ENCODE measurements at regions not wholly inside any gene's neighbourhood (a gene's known extent, or its start where the extent isn't known, plus 50 kb on each side); places are given as distances from the start of the nearest gene placed in this dataset.

- WGBS, result 81% methylated on average over 3 of the region's 3 CpGs
- Histone ChIP-seq H3K27ac (ENCODE audit: low read depth in 1 of 2, low read length in 2 of 2) (no peak overlapping the region), H3K36me3 (ENCODE audit: control insufficient read depth in 4 of 4, insufficient read depth in 3 of 4, low read depth in 1 of 4, low read length in 3 of 4) (no peaks in the 10 kb centered on the region), H3K9ac (ENCODE audit: low read depth in 1 of 2, low read length in 2 of 2) (no peak overlapping the region), H3K4me3 (ENCODE audit: low read depth in 1 of 3, low read length in 3 of 3) (no peak overlapping the region), H3K27me3 (ENCODE audit: control insufficient read depth in 4 of 4, insufficient read depth in 4 of 4, low read length in 3 of 4) (peaks cover 0 to 5% (median 3%) of the 10 kb centered on the region in 4 donors), H3K9me3 (ENCODE audit: control insufficient read depth in 4 of 4, low read length in 3 of 4) (peaks cover 0 to 3% (median 1%) of the 10 kb centered on the region in 4 donors), H3K4me1 (ENCODE audit: control insufficient read depth in 4 of 4, insufficient read depth in 4 of 4, low read length in 3 of 4) (no peaks in the 10 kb centered on the region)
- TF ChIP-seq NR2F2 (IDR thresholded peaks at IDR 0.05) (no peak), FOXA1 (IDR thresholded peaks at IDR 0.05) (no peak), ATF3 (IDR thresholded peaks at IDR 0.05) (no peak), HNF4A (conservative IDR thresholded peaks at IDR 0.05) (no peak), MAX (IDR thresholded peaks at IDR 0.05) (no peak), JUND (IDR thresholded peaks at IDR 0.05) (no peak), RXRA (IDR thresholded peaks at IDR 0.05) (no peak), GABPA (IDR thresholded peaks at IDR 0.05 in 1 of 2, conservative IDR thresholded peaks at IDR 0.05 in 1 of 2) (no peak), EGR1 (IDR thresholded peaks at IDR 0.05; ENCODE audit: low read depth in 2 of 2) (no peak), SP1 (IDR thresholded peaks at IDR 0.05) (no peak)
- DNase-seq (ENCODE audit: low spot score), result no peak
These were observed 63.6 kb upstream of the LY86 start for GRCh38 chr6:6524951-6525350.

- no peak overlapping the region for H3K4me3 ChIP-seq (ENCODE audit: low read depth in 1 of 3, low read length in 3 of 3)
- H3K9ac ChIP-seq (ENCODE audit: low read depth in 1 of 2, low read length in 2 of 2), result no peak overlapping the region
- H3K27ac ChIP-seq (ENCODE audit: low read depth in 1 of 2, low read length in 2 of 2), result no peak overlapping the region
- no peak for DNase-seq (ENCODE audit: low spot score)
- H3K4me1 ChIP-seq (ENCODE audit: control insufficient read depth in 4 of 4, insufficient read depth in 4 of 4, low read length in 3 of 4), result no peaks in the 10 kb centered on the region
- H3K9me3 ChIP-seq (ENCODE audit: control insufficient read depth in 4 of 4, low read length in 3 of 4), result peaks cover 0 to 4% (median 1%) of the 10 kb centered on the region in 4 donors
- WGBS, result 80% methylated on average over 2 of the region's 2 CpGs
- peaks cover 2 to 5% (median 4%) of the 10 kb centered on the region in 4 donors for H3K27me3 ChIP-seq (ENCODE audit: control insufficient read depth in 4 of 4, insufficient read depth in 4 of 4, low read length in 3 of 4)
- TF ChIP-seq, protein P1, sequence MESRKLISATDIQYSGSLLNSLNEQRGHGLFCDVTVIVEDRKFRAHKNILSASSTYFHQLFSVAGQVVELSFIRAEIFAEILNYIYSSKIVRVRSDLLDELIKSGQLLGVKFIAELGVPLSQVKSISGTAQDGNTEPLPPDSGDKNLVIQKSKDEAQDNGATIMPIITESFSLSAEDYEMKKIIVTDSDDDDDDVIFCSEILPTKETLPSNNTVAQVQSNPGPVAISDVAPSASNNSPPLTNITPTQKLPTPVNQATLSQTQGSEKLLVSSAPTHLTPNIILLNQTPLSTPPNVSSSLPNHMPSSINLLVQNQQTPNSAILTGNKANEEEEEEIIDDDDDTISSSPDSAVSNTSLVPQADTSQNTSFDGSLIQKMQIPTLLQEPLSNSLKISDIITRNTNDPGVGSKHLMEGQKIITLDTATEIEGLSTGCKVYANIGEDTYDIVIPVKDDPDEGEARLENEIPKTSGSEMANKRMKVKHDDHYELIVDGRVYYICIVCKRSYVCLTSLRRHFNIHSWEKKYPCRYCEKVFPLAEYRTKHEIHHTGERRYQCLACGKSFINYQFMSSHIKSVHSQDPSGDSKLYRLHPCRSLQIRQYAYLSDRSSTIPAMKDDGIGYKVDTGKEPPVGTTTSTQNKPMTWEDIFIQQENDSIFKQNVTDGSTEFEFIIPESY (IDR thresholded peaks at IDR 0.05), result no peak
- TF ChIP-seq JUND (IDR thresholded peaks at IDR 0.05), result no peak
- no peak for TF ChIP-seq NR2F2 (IDR thresholded peaks at IDR 0.05)
- TF ChIP-seq HNF4G (IDR thresholded peaks at IDR 0.05), result no peak
- TF ChIP-seq MAX (IDR thresholded peaks at IDR 0.05), result no peak
- TF ChIP-seq TAF1 (conservative IDR thresholded peaks at IDR 0.05), result no peak
- TF ChIP-seq REST (IDR thresholded peaks at IDR 0.05), result no peak
- TF ChIP-seq ATF3 (IDR thresholded peaks at IDR 0.05), result no peak
- no peak for TF ChIP-seq RAD21 (IDR thresholded peaks at IDR 0.05)
- TF ChIP-seq YY1 (IDR thresholded peaks at IDR 0.05), result no peak
- TF ChIP-seq RXRA (IDR thresholded peaks at IDR 0.05), result no peak
- TF ChIP-seq, protein P2, sequence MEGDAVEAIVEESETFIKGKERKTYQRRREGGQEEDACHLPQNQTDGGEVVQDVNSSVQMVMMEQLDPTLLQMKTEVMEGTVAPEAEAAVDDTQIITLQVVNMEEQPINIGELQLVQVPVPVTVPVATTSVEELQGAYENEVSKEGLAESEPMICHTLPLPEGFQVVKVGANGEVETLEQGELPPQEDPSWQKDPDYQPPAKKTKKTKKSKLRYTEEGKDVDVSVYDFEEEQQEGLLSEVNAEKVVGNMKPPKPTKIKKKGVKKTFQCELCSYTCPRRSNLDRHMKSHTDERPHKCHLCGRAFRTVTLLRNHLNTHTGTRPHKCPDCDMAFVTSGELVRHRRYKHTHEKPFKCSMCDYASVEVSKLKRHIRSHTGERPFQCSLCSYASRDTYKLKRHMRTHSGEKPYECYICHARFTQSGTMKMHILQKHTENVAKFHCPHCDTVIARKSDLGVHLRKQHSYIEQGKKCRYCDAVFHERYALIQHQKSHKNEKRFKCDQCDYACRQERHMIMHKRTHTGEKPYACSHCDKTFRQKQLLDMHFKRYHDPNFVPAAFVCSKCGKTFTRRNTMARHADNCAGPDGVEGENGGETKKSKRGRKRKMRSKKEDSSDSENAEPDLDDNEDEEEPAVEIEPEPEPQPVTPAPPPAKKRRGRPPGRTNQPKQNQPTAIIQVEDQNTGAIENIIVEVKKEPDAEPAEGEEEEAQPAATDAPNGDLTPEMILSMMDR (IDR thresholded peaks at IDR 0.05; ENCODE audit: low read depth, low read length, missing input control), result no peak
- no peak for TF ChIP-seq FOXA2 (IDR thresholded peaks at IDR 0.05)
- no peaks in the 10 kb centered on the region for H3K36me3 ChIP-seq (ENCODE audit: control insufficient read depth in 4 of 4, insufficient read depth in 3 of 4, low read depth in 1 of 4, low read length in 3 of 4)
These were observed 62.6 kb upstream of the LY86 start for GRCh38 chr6:6525933-6526332.

Data from liver (tissue), 8 donors.